K562 (cell line): ENCODE measurements at regions not wholly inside any gene's neighbourhood (a gene's known extent, or its start where the extent isn't known, plus 50 kb on each side); places are given as distances from the start of the nearest gene placed in this dataset.

Experiments
- ATAC-seq: fragments of 200-7000 bp; cut with Tn5 transposase; 3 replicates; pipeline ENCODE4 v1.9.1; 2020; ENCODE audit warnings: moderate library complexity
- BruUV-seq: library from RNA; stranded (reverse); fragments of 400-500 nt; replicated peaks from 2 replicates; lab custom pipeline; 2021; lab: Mats Ljungman, UMichigan
- CTCF ChIA-PET: fragments of 300-600 bp; formaldehyde crosslinking; extraction: SDS; loops from one replicate; lab custom pipeline; 2021; ENCODE audit warnings: low intra/inter-chr PET ratio; lab: Yijun Ruan, JAX
- POLR2A ChIA-PET: fragments of 300-600, 350-650 bp; sonication (Branson Sonifier 250); formaldehyde crosslinking; extraction: SDS; loops from one replicate; lab custom pipeline; 2021; ENCODE audit warnings: antibody characterized with exemption, inconsistent platforms; lab: Yijun Ruan, JAX
- DNase-seq, 4 experiments: peaks; one replicate each; pipeline versions ENCODE4 v3.0.0 to v3.0.0-alpha.2; 2011 to 2018; ENCODE audit warnings: low spot score in 3 of 4, mixed read lengths in 3 of 4; ENCODE audit errors: extremely low read depth in 1 of 4
- FAIRE-seq: peaks from 2 replicates; lab custom pipeline; 2011; peaks lifted over from hg19 to GRCh38; lab: Jason Lieb, UNC
- H2AFZ ChIP-seq: 2 replicates; pipeline ENCODE4 v1.6.0; 2011; ENCODE audit warnings: low read depth, low read length, control low read depth, inconsistent platforms
- H3K27ac ChIP-seq: fragments of 200-600 bp; 3 replicates; pipeline ENCODE4 v1.8.0; 2011; ENCODE audit warnings: low read depth, mild to moderate bottlenecking, control low read depth, inconsistent platforms, low read length, moderate library complexity, mixed read lengths; ENCODE audit errors: extremely low read depth
- H3K27me3 ChIP-seq, 2 experiments: fragments of 300-600 bp in 1 of 2; 2 replicates in 1 of 2; 3 replicates in 1 of 2; pipeline versions ENCODE4 v1.6.0 to v1.8.0; 2011; ENCODE audit warnings: inconsistent platforms in 2 of 2, low read length in 2 of 2, mild to moderate bottlenecking in 1 of 2, mixed read lengths in 1 of 2, moderate library complexity in 1 of 2; ENCODE audit not compliant: control insufficient read depth in 2 of 2, insufficient read depth in 2 of 2
- H3K36me3 ChIP-seq: fragments of 300-600 bp; 3 replicates; pipeline ENCODE4 v1.8.0; 2011; ENCODE audit warnings: mild to moderate bottlenecking, low read length, inconsistent platforms; ENCODE audit not compliant: control insufficient read depth, insufficient read depth
- H3K4me1 ChIP-seq, 2 experiments: fragments of 200-600 bp in 1 of 2; replicated peaks in 1 of 2; 2 replicates in 1 of 2; 3 replicates in 1 of 2; pipeline versions ENCODE4 v1.5.1 to v1.8.0; 2011; ENCODE audit warnings: inconsistent platforms in 2 of 2, low read length in 2 of 2, mild to moderate bottlenecking in 1 of 2, mixed read lengths in 1 of 2, moderate library complexity in 1 of 2; ENCODE audit not compliant: control insufficient read depth in 2 of 2, insufficient read depth in 2 of 2
- H3K4me2 ChIP-seq: 2 replicates; pipeline ENCODE4 v1.6.1; 2011; ENCODE audit warnings: low read length, control low read depth, inconsistent platforms, mixed read lengths; ENCODE audit not compliant: insufficient read depth
- H3K4me3 ChIP-seq: fragments of 200-600 bp; sonication (generic), shearing (Covaris generic); 2 replicates; pipeline ENCODE4 v1.5.1; 2016; ENCODE audit warnings: control low read depth, inconsistent platforms
- H3K79me2 ChIP-seq: fragments of 200-600 bp; 3 replicates; pipeline ENCODE4 v1.8.0; 2011; ENCODE audit warnings: low read length, inconsistent platforms; ENCODE audit not compliant: control insufficient read depth, insufficient read depth
- H3K9ac ChIP-seq, 2 experiments: 2 replicates each; pipeline versions ENCODE4 v1.6.0 to v1.6.1; 2011; ENCODE audit warnings: low read depth in 2 of 2, low read length in 2 of 2, control low read depth in 1 of 2, inconsistent platforms in 1 of 2, mild to moderate bottlenecking in 1 of 2, mixed read lengths in 1 of 2; ENCODE audit not compliant: insufficient read depth in 1 of 2
- H3K9me1 ChIP-seq: one replicate; pipeline ENCODE4 v1.6.0; 2011; ENCODE audit warnings: inconsistent platforms, mild to moderate bottlenecking, low read length, moderate library complexity; ENCODE audit not compliant: control insufficient read depth, insufficient read depth
- H3K9me3 ChIP-seq: replicated peaks from 2 replicates; pipeline ENCODE4 v1.5.1; 2011; ENCODE audit warnings: low read depth, low read length, inconsistent platforms; ENCODE audit not compliant: control insufficient read depth, insufficient read depth
- H4K20me1 ChIP-seq: replicated peaks from 2 replicates; pipeline ENCODE4 v1.6.1; 2011; ENCODE audit warnings: low read length, inconsistent platforms, mixed read lengths; ENCODE audit not compliant: control insufficient read depth, insufficient read depth
- CBFA2T2 ChIP-seq: fragments of 450-650 bp; conservative IDR thresholded peaks from 2 replicates; pipeline ENCODE4 v1.6.1; 2017; ENCODE audit warnings: mild to moderate bottlenecking
- E2F4 ChIP-seq: sonication (generic); formaldehyde crosslinking; IDR thresholded peaks from 2 replicates; pipeline ENCODE4 v1.8.0; 2022; ENCODE audit warnings: mild to moderate bottlenecking, low read depth, missing genetic modification reagents
- ETS2 ChIP-seq: IDR thresholded peaks from 2 replicates; pipeline ENCODE4 v1.6.1; 2016; ENCODE audit warnings: borderline replicate concordance, missing genetic modification characterization, mild to moderate bottlenecking, moderate library complexity, missing compliant biosample characterization; ENCODE audit not compliant: poor library complexity, severe bottlenecking
- MIER1 ChIP-seq: fragments of 450-650 bp; IDR thresholded peaks from 2 replicates; pipeline ENCODE4 v1.6.1; 2016; ENCODE audit warnings: antibody characterized with exemption, mild to moderate bottlenecking, low read depth
- RBM39 ChIP-seq: fragments of 200-400 bp; formaldehyde crosslinking; optimal IDR thresholded peaks from 2 replicates; pipeline ENCODE3; 2018; ENCODE audit warnings: low read depth, low read length
- SAFB ChIP-seq: fragments of 200-400 bp; formaldehyde crosslinking; IDR thresholded peaks from 2 replicates; pipeline ENCODE4 v1.6.1; 2017; ENCODE audit warnings: low read depth, low read length, borderline replicate concordance
- SIX5 ChIP-seq, 2 experiments: IDR thresholded peaks; 2 replicates each; pipeline ENCODE4 v1.6.1; 2011; ENCODE audit warnings: low read length in 2 of 2, borderline replicate concordance in 1 of 2, low read depth in 1 of 2, mild to moderate bottlenecking in 1 of 2, moderate library complexity in 1 of 2; ENCODE audit not compliant: insufficient read depth in 1 of 2
- TFAP4 ChIP-seq: sonication (generic); formaldehyde crosslinking; IDR thresholded peaks from 2 replicates; pipeline ENCODE4 v1.8.0; 2022; ENCODE audit warnings: missing genetic modification reagents, mild to moderate bottlenecking, moderate library complexity, borderline replicate concordance
- USF1 ChIP-seq: sonication (generic); formaldehyde crosslinking; IDR thresholded peaks from 2 replicates; pipeline ENCODE4 v1.9.0; 2022; ENCODE audit warnings: mild to moderate bottlenecking, missing genetic modification reagents
- ZNF518B ChIP-seq: fragments of 250-450 bp; sonication (Bioruptor Pico); IDR thresholded peaks from 2 replicates; pipeline ENCODE4 v1.5.0; 2021; ENCODE audit warnings: mild to moderate bottlenecking, moderate library complexity
- WGBS: fragments of 100-300 bp; shearing (Covaris generic); methylation state at CpG from one replicate; pipeline ENCODE4 v1.1.6; 2016; ENCODE audit warnings: low coverage, mixed read lengths; ENCODE audit not compliant: insufficient coverage; ENCODE audit errors: missing lambda C conversion rate; 5-methylcytosine and 5-hydroxymethylcytosine counted together
- in situ Hi-C: fragments of 300-500 bp; cut with MboI; formaldehyde crosslinking; loops from 4 replicates; pipeline ENCODE4 v1.15.0; 2018; ENCODE audit warnings: inconsistent platforms, mixed read lengths
- intact Hi-C: fragments of 100-400 bp; cut with micrococcal nuclease; formaldehyde crosslinking; loops from 2 replicates; pipeline ENCODE4 v1.14.2; 2022

GRCh38 chr2:78757191-78757590 is 268.3 kb upstream of the REG3G start (continued):
- TF ChIP-seq CBFA2T2 (no peak), USF1 (CRISPR knock-in tag) (no peak), ETS2 (no peak)
- TF ChIP-seq, all 486 proteins: peak for 0

- Histone ChIP-seq H3K4me2 (no peak overlapping the region), H3K4me3 (no peak overlapping the region), H3K79me2 (no peaks in the 10 kb centered on the region), H3K9ac (no peak overlapping the region), H3K9me3 (no peaks in the 10 kb centered on the region), H3K27me3 (no peaks in the 10 kb centered on the region), H3K9me1 (no peaks in the 10 kb centered on the region), H3K4me1 (no peaks in the 10 kb centered on the region), H3K27ac (no peak overlapping the region), H2AFZ (no peak overlapping the region)
- DNase-seq (no peak), ATAC-seq (no peak)
- 0% methylated on average over 1 of the region's 1 CpG for WGBS
- CTCF ChIA-PET: no interaction called here
- intact Hi-C loops: no loop called here
- no peak for TF ChIP-seq ZNF518B (CRISPR knock-in tag)
- no peak for TF ChIP-seq E2F4
- TF ChIP-seq SAFB: no peak
- TF ChIP-seq TFAP4 (CRISPR knock-in tag): no peak
- TF ChIP-seq SIX5 (IDR thresholded peaks at IDR 0.05; ENCODE audit: borderline replicate concordance in 1 of 2, insufficient read depth in 1 of 2, low read depth in 1 of 2, low read length in 2 of 2): no peak
- TF ChIP-seq RBM39: no peak
- TF ChIP-seq MIER1: no peak
- TF ChIP-seq, all 486 proteins: peak for 0
- POLR2A ChIA-PET: no interaction called here
- Histone ChIP-seq H3K36me3 (no peaks in the 10 kb centered on the region), H4K20me1 (no peaks in the 10 kb centered on the region)
- no peak for FAIRE-seq
- in situ Hi-C loops: no loop called here
- BruUV-seq: no TSS peak
These were observed 267.9 kb upstream of the REG3G start for GRCh38 chr2:78757640-78758039.
